GM12878 (cell line): ENCODE measurements at regions not wholly inside any gene's neighbourhood (a gene's known extent, or its start where the extent isn't known, plus 50 kb on each side); places are given as distances from the start of the nearest gene placed in this dataset.

Experiments used
- CTCF ChIP-seq, 3 experiments: IDR thresholded peaks in 2 of 3; conservative IDR thresholded peaks in 1 of 3; 2 replicates each; pipeline ENCODE4 v1.5.1; 2011; ENCODE audit warnings: low read depth in 3 of 3, low read length in 3 of 3, mild to moderate bottlenecking in 3 of 3, control low read depth in 2 of 3, moderate library complexity in 2 of 3, inconsistent platforms in 1 of 3, mixed read lengths in 1 of 3; ENCODE audit not compliant: control insufficient read depth in 2 of 3, insufficient read depth in 1 of 3; ENCODE audit errors: extremely low read depth in 1 of 3
- EP300 ChIP-seq, 2 experiments: fragments of 150-350 bp in 1 of 2; IDR thresholded peaks; 2 replicates each; pipeline ENCODE4 v1.6.1; 2011 to 2012; ENCODE audit warnings: low read depth in 2 of 2, low read length in 2 of 2, borderline replicate concordance in 1 of 2, improper control_type of control experiment in 1 of 2, inconsistent platforms in 1 of 2; ENCODE audit not compliant: control insufficient read depth in 1 of 2
- ESRRA ChIP-seq: IDR thresholded peaks from 2 replicates; pipeline ENCODE4 v1.6.1; 2012; ENCODE audit warnings: mild to moderate bottlenecking, low read length, improper control_type of control experiment
- IRF5 ChIP-seq: fragments of 450-650 bp; IDR thresholded peaks from 2 replicates; pipeline ENCODE4 v1.6.1; 2017; ENCODE audit warnings: borderline replicate concordance
- KAT2A ChIP-seq: conservative IDR thresholded peaks from 2 replicates; pipeline ENCODE4 v1.6.1; 2011; ENCODE audit warnings: low read depth, low read length; ENCODE audit not compliant: control insufficient read depth
- MYC ChIP-seq: IDR thresholded peaks from 2 replicates; pipeline ENCODE4 v1.6.1; 2011; ENCODE audit warnings: mild to moderate bottlenecking, low read length, moderate library complexity, inconsistent platforms; ENCODE audit not compliant: insufficient read depth, insufficient replicate concordance, insufficient read length, severe bottlenecking
- NRF1 ChIP-seq: conservative IDR thresholded peaks from 2 replicates; pipeline ENCODE4 v1.6.1; 2011; ENCODE audit warnings: mild to moderate bottlenecking, low read depth, low read length, improper control_type of control experiment
- POLR2A ChIP-seq: IDR thresholded peaks from 2 replicates; pipeline ENCODE4 v1.6.1; 2011; ENCODE audit warnings: low read depth, mild to moderate bottlenecking, low read length
- TCF12 ChIP-seq: IDR thresholded peaks from 2 replicates; pipeline ENCODE4 v1.6.1; 2011; ENCODE audit warnings: low read depth, mild to moderate bottlenecking, low read length
- ZBTB11 ChIP-seq: fragments of 450-650 bp; formaldehyde crosslinking; IDR thresholded peaks from 2 replicates; pipeline ENCODE4 v1.5.0; 2022; ENCODE audit warnings: mild to moderate bottlenecking, missing genetic modification characterization
- ZSCAN29 ChIP-seq: fragments of 450-650 bp; IDR thresholded peaks from 2 replicates; pipeline ENCODE4 v1.6.1; 2017; ENCODE audit warnings: mild to moderate bottlenecking, moderate library complexity

- TF ChIP-seq MYC, result no peak
- TF ChIP-seq CTCF (IDR thresholded peaks at IDR 0.05 in 2 of 3, conservative IDR thresholded peaks at IDR 0.05 in 1 of 3; ENCODE audit: control insufficient read depth in 2 of 3, extremely low read depth in 1 of 3, insufficient read depth in 1 of 3, low read depth in 3 of 3, low read length in 3 of 3), result no peak
- TF ChIP-seq ZBTB11 (CRISPR knock-in tag), result no peak
- TF ChIP-seq TCF12, result no peak
- no peak for TF ChIP-seq NRF1
- TF ChIP-seq POLR2A, result no peak
- no peak for TF ChIP-seq EP300 (IDR thresholded peaks at IDR 0.05; ENCODE audit: borderline replicate concordance in 1 of 2, control insufficient read depth in 1 of 2, low read depth in 2 of 2, low read length in 2 of 2)
- no peak for TF ChIP-seq ESRRA
- no peak for TF ChIP-seq IRF5
- TF ChIP-seq KAT2A, result no peak
- TF ChIP-seq ZSCAN29, result no peak
These were observed 151.0 kb upstream of the COPS8 start for GRCh38 chr2:236934656-236935055.
